ENCODE measurements at regions not wholly inside any gene's neighbourhood (a gene's known extent, or its start where the extent isn't known, plus 50 kb on each side); places are given as distances from the start of the nearest gene placed in this dataset.

DNA sequence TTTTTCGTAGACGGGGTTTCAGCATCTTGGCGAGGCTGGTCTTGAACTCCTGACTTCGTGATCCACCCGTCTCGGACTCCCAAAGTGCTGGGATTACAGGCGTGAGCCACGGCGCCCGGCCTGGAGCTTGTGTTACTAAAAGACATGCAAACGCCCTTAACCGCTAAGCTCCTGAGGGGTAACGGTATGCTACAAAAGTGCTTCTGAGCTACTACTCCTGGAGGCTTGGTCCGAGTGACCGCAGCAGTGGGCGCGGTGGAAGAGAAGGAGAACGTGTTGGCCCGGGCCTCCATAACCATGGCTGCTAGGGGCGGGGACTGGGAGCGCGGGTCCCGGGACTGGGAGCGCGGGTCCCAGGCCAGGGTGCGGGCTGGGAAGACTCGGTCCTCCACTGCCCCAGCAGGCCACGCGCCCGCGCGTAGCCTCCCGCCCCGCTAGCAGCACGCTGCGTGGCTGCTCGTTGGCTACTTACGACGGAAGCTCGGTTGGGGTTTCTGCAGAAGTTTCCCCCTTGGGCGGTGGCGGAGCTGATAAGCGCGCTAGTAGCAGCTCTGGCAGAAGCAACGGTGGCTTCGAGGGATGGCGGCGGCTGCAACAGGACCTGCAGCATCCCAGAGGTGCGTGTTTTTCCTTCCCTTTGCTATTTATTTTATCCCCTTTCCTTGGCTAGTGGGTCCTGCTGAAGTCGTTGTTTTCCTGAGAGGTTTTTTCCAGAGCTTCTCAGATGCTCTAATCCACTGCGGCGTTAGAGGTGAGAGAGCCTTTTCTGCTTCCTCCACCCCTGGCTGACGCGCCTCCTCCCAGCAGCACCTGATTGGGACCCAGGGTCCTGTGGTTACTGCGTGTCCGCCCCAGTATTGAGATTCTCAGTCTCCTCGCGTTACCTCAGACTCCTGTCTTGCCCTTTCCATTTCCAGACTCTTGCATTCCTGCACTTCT is 69.2 kb upstream of the CCDC180 start (continued):
- TF ChIP-seq JAZF1 (CRISPR knock-in tag; IDR thresholded peaks at IDR 0.05) (no peak), CREB1 (CRISPR knock-in tag; IDR thresholded peaks at IDR 0.05) (no peak), EMX1 (CRISPR knock-in tag; IDR thresholded peaks at IDR 0.05) (0 out of 2 replicates have a peak, but pooled peaks have one; percentile 5), ZNF416 (CRISPR knock-in tag; IDR thresholded peaks at IDR 0.05) (no peak), SOX15 (CRISPR knock-in tag; IDR thresholded peaks at IDR 0.05) (no peak), ZNF317 (CRISPR knock-in tag; IDR thresholded peaks at IDR 0.05; ENCODE audit: borderline replicate concordance, low read depth) (peak; percentile 47; the same call in 1 of the 2 replicates), ZNF263 (CRISPR knock-in tag; IDR thresholded peaks at IDR 0.05; ENCODE audit: low read depth) (no peak), ATF1 (CRISPR knock-in tag; IDR thresholded peaks at IDR 0.05) (0 out of 2 replicates have a peak, but pooled peaks have one; percentile 52), IRF2 (CRISPR knock-in tag; IDR thresholded peaks at IDR 0.05; ENCODE audit: borderline replicate concordance, low read depth) (no peak), RORB (CRISPR knock-in tag; IDR thresholded peaks at IDR 0.05) (no peak), FOXJ3 (CRISPR knock-in tag; IDR thresholded peaks at IDR 0.05; ENCODE audit: borderline replicate concordance) (no peak), TP53 (CRISPR knock-in tag; IDR thresholded peaks at IDR 0.05) (no peak; the same call in 1 of the 2 replicates), NFE2L1 (CRISPR knock-in tag; IDR thresholded peaks at IDR 0.05) (no peak), FOXK1 (CRISPR knock-in tag; IDR thresholded peaks at IDR 0.05) (peak; percentile 45; the same call in 1 of the 2 replicates), FOXP1 (CRISPR knock-in tag; IDR thresholded peaks at IDR 0.05; ENCODE audit: borderline replicate concordance) (peak; percentile 72; the same call in 1 of the 2 replicates), ZNF232 (CRISPR knock-in tag; IDR thresholded peaks at IDR 0.05) (no peak), ZBTB43 (CRISPR knock-in tag; IDR thresholded peaks at IDR 0.05) (0 out of 2 replicates have a peak, but pooled peaks have one; percentile 55), TCF7 (CRISPR knock-in tag; IDR thresholded peaks at IDR 0.05; ENCODE audit: low read depth) (no peak), PRRX2 (CRISPR knock-in tag; IDR thresholded peaks at IDR 0.05) (no peak), TEAD4 (CRISPR knock-in tag; IDR thresholded peaks at IDR 0.05) (no peak), ZNF219 (CRISPR knock-in tag; IDR thresholded peaks at IDR 0.05; ENCODE audit: borderline replicate concordance) (no peak), NR2C2 (CRISPR knock-in tag; IDR thresholded peaks at IDR 0.05) (peak; percentile 58; the same call in 1 of the 2 replicates)
- TF ChIP-seq, protein P1, sequence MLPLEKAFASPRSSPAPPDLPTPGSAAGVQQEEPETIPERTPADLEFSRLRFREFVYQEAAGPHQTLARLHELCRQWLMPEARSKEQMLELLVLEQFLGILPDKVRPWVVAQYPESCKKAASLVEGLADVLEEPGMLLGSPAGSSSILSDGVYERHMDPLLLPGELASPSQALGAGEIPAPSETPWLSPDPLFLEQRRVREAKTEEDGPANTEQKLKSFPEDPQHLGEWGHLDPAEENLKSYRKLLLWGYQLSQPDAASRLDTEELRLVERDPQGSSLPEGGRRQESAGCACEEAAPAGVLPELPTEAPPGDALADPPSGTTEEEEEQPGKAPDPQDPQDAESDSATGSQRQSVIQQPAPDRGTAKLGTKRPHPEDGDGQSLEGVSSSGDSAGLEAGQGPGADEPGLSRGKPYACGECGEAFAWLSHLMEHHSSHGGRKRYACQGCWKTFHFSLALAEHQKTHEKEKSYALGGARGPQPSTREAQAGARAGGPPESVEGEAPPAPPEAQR (CRISPR knock-in tag; IDR thresholded peaks at IDR 0.05): no peak
- TF ChIP-seq, protein P2, sequence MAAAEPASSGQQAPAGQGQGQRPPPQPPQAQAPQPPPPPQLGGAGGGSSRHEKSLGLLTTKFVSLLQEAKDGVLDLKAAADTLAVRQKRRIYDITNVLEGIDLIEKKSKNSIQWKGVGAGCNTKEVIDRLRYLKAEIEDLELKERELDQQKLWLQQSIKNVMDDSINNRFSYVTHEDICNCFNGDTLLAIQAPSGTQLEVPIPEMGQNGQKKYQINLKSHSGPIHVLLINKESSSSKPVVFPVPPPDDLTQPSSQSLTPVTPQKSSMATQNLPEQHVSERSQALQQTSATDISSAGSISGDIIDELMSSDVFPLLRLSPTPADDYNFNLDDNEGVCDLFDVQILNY (CRISPR knock-in tag; IDR thresholded peaks at IDR 0.05): peak; percentile 93
- TF ChIP-seq, protein P3, sequence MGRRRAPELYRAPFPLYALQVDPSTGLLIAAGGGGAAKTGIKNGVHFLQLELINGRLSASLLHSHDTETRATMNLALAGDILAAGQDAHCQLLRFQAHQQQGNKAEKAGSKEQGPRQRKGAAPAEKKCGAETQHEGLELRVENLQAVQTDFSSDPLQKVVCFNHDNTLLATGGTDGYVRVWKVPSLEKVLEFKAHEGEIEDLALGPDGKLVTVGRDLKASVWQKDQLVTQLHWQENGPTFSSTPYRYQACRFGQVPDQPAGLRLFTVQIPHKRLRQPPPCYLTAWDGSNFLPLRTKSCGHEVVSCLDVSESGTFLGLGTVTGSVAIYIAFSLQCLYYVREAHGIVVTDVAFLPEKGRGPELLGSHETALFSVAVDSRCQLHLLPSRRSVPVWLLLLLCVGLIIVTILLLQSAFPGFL (CRISPR knock-in tag; IDR thresholded peaks at IDR 0.05; ENCODE audit: borderline replicate concordance): no peak
- TF ChIP-seq, protein P4, sequence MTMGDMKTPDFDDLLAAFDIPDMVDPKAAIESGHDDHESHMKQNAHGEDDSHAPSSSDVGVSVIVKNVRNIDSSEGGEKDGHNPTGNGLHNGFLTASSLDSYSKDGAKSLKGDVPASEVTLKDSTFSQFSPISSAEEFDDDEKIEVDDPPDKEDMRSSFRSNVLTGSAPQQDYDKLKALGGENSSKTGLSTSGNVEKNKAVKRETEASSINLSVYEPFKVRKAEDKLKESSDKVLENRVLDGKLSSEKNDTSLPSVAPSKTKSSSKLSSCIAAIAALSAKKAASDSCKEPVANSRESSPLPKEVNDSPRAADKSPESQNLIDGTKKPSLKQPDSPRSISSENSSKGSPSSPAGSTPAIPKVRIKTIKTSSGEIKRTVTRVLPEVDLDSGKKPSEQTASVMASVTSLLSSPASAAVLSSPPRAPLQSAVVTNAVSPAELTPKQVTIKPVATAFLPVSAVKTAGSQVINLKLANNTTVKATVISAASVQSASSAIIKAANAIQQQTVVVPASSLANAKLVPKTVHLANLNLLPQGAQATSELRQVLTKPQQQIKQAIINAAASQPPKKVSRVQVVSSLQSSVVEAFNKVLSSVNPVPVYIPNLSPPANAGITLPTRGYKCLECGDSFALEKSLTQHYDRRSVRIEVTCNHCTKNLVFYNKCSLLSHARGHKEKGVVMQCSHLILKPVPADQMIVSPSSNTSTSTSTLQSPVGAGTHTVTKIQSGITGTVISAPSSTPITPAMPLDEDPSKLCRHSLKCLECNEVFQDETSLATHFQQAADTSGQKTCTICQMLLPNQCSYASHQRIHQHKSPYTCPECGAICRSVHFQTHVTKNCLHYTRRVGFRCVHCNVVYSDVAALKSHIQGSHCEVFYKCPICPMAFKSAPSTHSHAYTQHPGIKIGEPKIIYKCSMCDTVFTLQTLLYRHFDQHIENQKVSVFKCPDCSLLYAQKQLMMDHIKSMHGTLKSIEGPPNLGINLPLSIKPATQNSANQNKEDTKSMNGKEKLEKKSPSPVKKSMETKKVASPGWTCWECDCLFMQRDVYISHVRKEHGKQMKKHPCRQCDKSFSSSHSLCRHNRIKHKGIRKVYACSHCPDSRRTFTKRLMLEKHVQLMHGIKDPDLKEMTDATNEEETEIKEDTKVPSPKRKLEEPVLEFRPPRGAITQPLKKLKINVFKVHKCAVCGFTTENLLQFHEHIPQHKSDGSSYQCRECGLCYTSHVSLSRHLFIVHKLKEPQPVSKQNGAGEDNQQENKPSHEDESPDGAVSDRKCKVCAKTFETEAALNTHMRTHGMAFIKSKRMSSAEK (CRISPR knock-in tag; IDR thresholded peaks at IDR 0.05; ENCODE audit: borderline replicate concordance): no peak
- TF ChIP-seq, protein P5, sequence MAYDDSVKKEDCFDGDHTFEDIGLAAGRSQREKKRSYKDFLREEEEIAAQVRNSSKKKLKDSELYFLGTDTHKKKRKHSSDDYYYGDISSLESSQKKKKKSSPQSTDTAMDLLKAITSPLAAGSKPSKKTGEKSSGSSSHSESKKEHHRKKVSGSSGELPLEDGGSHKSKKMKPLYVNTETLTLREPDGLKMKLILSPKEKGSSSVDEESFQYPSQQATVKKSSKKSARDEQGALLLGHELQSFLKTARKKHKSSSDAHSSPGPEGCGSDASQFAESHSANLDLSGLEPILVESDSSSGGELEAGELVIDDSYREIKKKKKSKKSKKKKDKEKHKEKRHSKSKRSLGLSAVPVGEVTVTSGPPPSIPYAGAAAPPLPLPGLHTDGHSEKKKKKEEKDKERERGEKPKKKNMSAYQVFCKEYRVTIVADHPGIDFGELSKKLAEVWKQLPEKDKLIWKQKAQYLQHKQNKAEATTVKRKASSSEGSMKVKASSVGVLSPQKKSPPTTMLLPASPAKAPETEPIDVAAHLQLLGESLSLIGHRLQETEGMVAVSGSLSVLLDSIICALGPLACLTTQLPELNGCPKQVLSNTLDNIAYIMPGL (CRISPR knock-in tag; IDR thresholded peaks at IDR 0.05): peak; percentile 89

Measured in WTC11 (cell line).